A673 (cell line): ENCODE measurements at regions not wholly inside any gene's neighbourhood (a gene's known extent, or its start where the extent isn't known, plus 50 kb on each side); places are given as distances from the start of the nearest gene placed in this dataset.

Experiments used
- BruUV-seq: library from RNA; stranded (reverse); fragments of 400-500 nt; replicated peaks from 2 replicates; lab custom pipeline; 2021; lab: Mats Ljungman, UMichigan
- CTCF ChIA-PET: fragments of 300-600 bp; sonication (Branson Sonifier 250); formaldehyde crosslinking; loops from one replicate; lab custom pipeline; 2022; ENCODE audit warnings: antibody characterized with exemption; lab: Charles Lee
- POLR2A ChIA-PET: fragments of 300-600 bp; sonication (Branson Sonifier 250); formaldehyde crosslinking; loops from one replicate; lab custom pipeline; 2022; ENCODE audit warnings: antibody characterized with exemption; ENCODE audit not compliant: low non-redundant PET; lab: Charles Lee
- DNase-seq: peaks from one replicate; pipeline ENCODE4 v3.0.0-alpha.2; 2015; ENCODE audit warnings: low spot score
- H3K27ac ChIP-seq: fragments of 200-600 bp; sonication (generic); 2 replicates; pipeline ENCODE4 v1.5.1; 2016; ENCODE audit warnings: mixed run types, low read depth, mild to moderate bottlenecking, mixed read lengths, antibody characterized with exemption, low read length; ENCODE audit not compliant: poor library complexity, severe bottlenecking
- H3K27me3 ChIP-seq: fragments of 200-600 bp; sonication (generic); replicated peaks from 2 replicates; pipeline ENCODE4 v1.6.1; 2017; ENCODE audit warnings: mixed run types, low read depth, mild to moderate bottlenecking, mixed read lengths, antibody characterized with exemption, low read length; ENCODE audit not compliant: insufficient read depth, poor library complexity
- H3K36me3 ChIP-seq: fragments of 200-600 bp; sonication (generic); 2 replicates; pipeline ENCODE4 v1.6.1; 2016; ENCODE audit warnings: mixed run types, mild to moderate bottlenecking, mixed read lengths, antibody characterized with exemption, low read length; ENCODE audit not compliant: insufficient read depth, poor library complexity, severe bottlenecking
- H3K4me1 ChIP-seq: fragments of 200-600 bp; sonication (generic); 2 replicates; pipeline ENCODE4 v1.6.1; 2017; ENCODE audit warnings: mixed run types, mild to moderate bottlenecking, mixed read lengths, antibody characterized with exemption, low read length; ENCODE audit not compliant: insufficient read depth, poor library complexity, severe bottlenecking
- H3K4me3 ChIP-seq: fragments of 200-600 bp; sonication (generic); 2 replicates; pipeline ENCODE4 v1.5.1; 2016; ENCODE audit warnings: low read depth, mixed run types, mild to moderate bottlenecking, mixed read lengths, low read length; ENCODE audit not compliant: poor library complexity, severe bottlenecking
- H3K9me3 ChIP-seq: fragments of 200-600 bp; sonication (generic); 2 replicates; pipeline ENCODE4 v1.6.1; 2016; ENCODE audit warnings: mixed run types, low read depth, mild to moderate bottlenecking, mixed read lengths, antibody characterized with exemption, low read length; ENCODE audit not compliant: poor library complexity, severe bottlenecking
- CTCF ChIP-seq: fragments of 300-800, 200-600 bp; sonication (generic); conservative IDR thresholded peaks from 2 replicates; pipeline ENCODE4 v1.5.1; 2017; ENCODE audit warnings: low read depth, mild to moderate bottlenecking, antibody characterized with exemption, low read length, moderate library complexity, mixed read lengths
- EZH2 ChIP-seq: fragments of 200-600 bp; sonication (generic); IDR thresholded peaks from 2 replicates; pipeline ENCODE4 v1.6.1; 2017; ENCODE audit warnings: borderline replicate concordance, low read depth, mild to moderate bottlenecking, mixed read lengths, antibody characterized with exemption, low read length; ENCODE audit not compliant: poor library complexity, severe bottlenecking
- intact Hi-C: fragments of 100-400 bp; cut with micrococcal nuclease; formaldehyde crosslinking; loops from one replicate; pipeline ENCODE4 v1.10.0; 2022; ENCODE audit not compliant: unreplicated experiment

- H3K36me3 ChIP-seq = no peaks in the 10 kb centered on the region
- no peak for TF ChIP-seq EZH2
- TF ChIP-seq CTCF = no peak
- no peaks in the 10 kb centered on the region for H3K27me3 ChIP-seq
- no peak for DNase-seq
- no TSS peak for BruUV-seq
- no peaks in the 10 kb centered on the region for H3K4me1 ChIP-seq
- CTCF ChIA-PET = no interaction called here
- no peaks in the 10 kb centered on the region for H3K9me3 ChIP-seq
- POLR2A ChIA-PET = no interaction called here
- H3K27ac ChIP-seq = no peak overlapping the region
- intact Hi-C loops = no loop called here
- H3K4me3 ChIP-seq = no peak overlapping the region
Observed at GRCh38 chr15:79524531-79524930, 92.4 kb downstream of the MINAR1 start.

DNA sequence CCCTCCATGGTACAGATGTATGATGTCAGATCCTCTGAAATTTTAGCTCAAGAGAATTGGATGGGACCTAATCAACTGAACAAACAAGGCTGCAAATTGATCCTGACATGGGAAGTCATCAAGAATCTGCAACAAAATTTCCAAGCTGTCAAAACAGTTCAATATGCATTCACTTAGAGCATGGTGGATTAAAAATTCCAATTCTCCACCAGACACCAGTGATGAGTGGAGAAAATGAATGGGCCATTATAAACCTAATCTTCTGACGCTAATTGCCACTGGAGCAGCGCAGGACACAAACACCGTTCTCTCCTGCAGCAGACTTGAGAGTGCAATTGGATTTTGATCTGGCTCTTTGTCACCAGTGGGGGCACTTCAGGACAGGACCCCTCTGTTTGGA lies 94.2 kb downstream of the MINAR1 start:
- no peak overlapping the region for H3K27ac ChIP-seq
- no peak for TF ChIP-seq EZH2
- TF ChIP-seq CTCF = no peak
- no peak for DNase-seq
- no peaks in the 10 kb centered on the region for H3K27me3 ChIP-seq
- ChIA-PET CTCF (no interaction called here), POLR2A (no interaction called here)
- intact Hi-C loops = no loop called here
- H3K4me1 ChIP-seq = no peaks in the 10 kb centered on the region
- H3K36me3 ChIP-seq = no peaks in the 10 kb centered on the region
- H3K4me3 ChIP-seq = no peak overlapping the region
- no peaks in the 10 kb centered on the region for H3K9me3 ChIP-seq
- BruUV-seq = no TSS peak

DNA sequence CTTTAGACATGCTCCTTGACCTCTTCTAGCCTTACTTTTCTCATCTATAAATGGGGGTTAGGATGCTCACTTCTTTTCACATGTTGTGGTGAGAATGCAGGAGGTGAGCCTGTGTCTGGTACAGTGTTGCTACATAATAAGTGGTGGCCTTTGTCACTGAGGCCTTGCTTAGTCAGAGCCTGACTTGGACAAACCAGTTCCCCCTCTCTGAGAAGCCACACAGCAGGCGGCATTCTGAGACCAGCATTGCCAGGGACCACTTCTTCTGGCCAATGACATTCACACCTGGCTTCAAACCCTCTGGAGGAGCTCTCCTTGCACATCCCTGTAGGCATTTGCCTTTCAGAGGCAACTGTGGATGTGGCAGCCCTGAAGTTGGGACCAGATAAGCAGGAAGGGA lies 95.7 kb downstream of the MINAR1 start:
- POLR2A ChIA-PET = no interaction called here
- Histone ChIP-seq H3K27ac (no peak overlapping the region), H3K9me3 (no peaks in the 10 kb centered on the region), H3K27me3 (no peaks in the 10 kb centered on the region), H3K36me3 (no peaks in the 10 kb centered on the region), H3K4me3 (no peak overlapping the region), H3K4me1 (no peaks in the 10 kb centered on the region)
- no peak for DNase-seq
- no peak for TF ChIP-seq CTCF
- no peak for TF ChIP-seq EZH2
- intact Hi-C loops = no loop called here
- CTCF ChIA-PET = no interaction called here
- BruUV-seq = no TSS peak
